ENCODE measurements at regions not wholly inside any gene's neighbourhood (a gene's known extent, or its start where the extent isn't known, plus 50 kb on each side); places are given as distances from the start of the nearest gene placed in this dataset.

GRCh38 chr16:66287416-66287815 lies 79.1 kb upstream of the CDH5 start:
- no peak overlapping the region for H3K27ac ChIP-seq
- no peaks in the 10 kb centered on the region for H3K79me2 ChIP-seq (ENCODE audit: insufficient read depth, low read depth)
- H3K9ac ChIP-seq, result no peak overlapping the region
- no peaks in the 10 kb centered on the region for H3K4me1 ChIP-seq (ENCODE audit: low read depth, poor library complexity, severe bottlenecking)
- H3K27me3 ChIP-seq (ENCODE audit: insufficient read depth, low read depth), result no peaks in the 10 kb centered on the region
- H3K4me3 ChIP-seq (IDR thresholded peaks at IDR 0.05; ENCODE audit: insufficient read depth, low read depth, low read length), result no peak overlapping the region
- no peak overlapping the region for H3K4me2 ChIP-seq
- no peak for TF ChIP-seq CTCF (conservative IDR thresholded peaks at IDR 0.05; ENCODE audit: low read depth, low read length)
- H3K36me3 ChIP-seq (ENCODE audit: insufficient read depth), result no peaks in the 10 kb centered on the region
- no peaks in the 10 kb centered on the region for H4K20me1 ChIP-seq (ENCODE audit: insufficient read depth)
- H2AFZ ChIP-seq (ENCODE audit: low read depth), result no peak overlapping the region

- no peak for TF ChIP-seq CTCF (conservative IDR thresholded peaks at IDR 0.05; ENCODE audit: low read depth, low read length)
- H3K4me3 ChIP-seq (IDR thresholded peaks at IDR 0.05; ENCODE audit: insufficient read depth, low read depth, low read length), result no peak overlapping the region
- no peak overlapping the region for H3K27ac ChIP-seq
- H3K27me3 ChIP-seq (ENCODE audit: insufficient read depth, low read depth), result no peaks in the 10 kb centered on the region
- no peak overlapping the region for H2AFZ ChIP-seq (ENCODE audit: low read depth)
- H3K36me3 ChIP-seq (ENCODE audit: insufficient read depth), result no peaks in the 10 kb centered on the region
- H3K9ac ChIP-seq, result no peak overlapping the region
- no peaks in the 10 kb centered on the region for H3K79me2 ChIP-seq (ENCODE audit: insufficient read depth, low read depth)
- H3K4me1 ChIP-seq (ENCODE audit: low read depth, poor library complexity, severe bottlenecking), result no peaks in the 10 kb centered on the region
- H3K4me2 ChIP-seq, result no peak overlapping the region
- H4K20me1 ChIP-seq (ENCODE audit: insufficient read depth), result no peaks in the 10 kb centered on the region
Observed at GRCh38 chr16:66286527-66286926, 80.0 kb upstream of the CDH5 start.

GRCh38 chr16:66278604-66279262 lies 87.8 kb upstream of the CDH5 start:
- H3K4me1 ChIP-seq (ENCODE audit: low read depth, poor library complexity, severe bottlenecking), result no peaks in the 10 kb centered on the region
- no peak overlapping the region for H3K4me2 ChIP-seq
- H3K79me2 ChIP-seq (ENCODE audit: insufficient read depth, low read depth), result no peaks in the 10 kb centered on the region

GRCh38 chr16:66278111-66278531 lies 88.4 kb upstream of the CDH5 start:
- Histone ChIP-seq H3K4me1 (ENCODE audit: low read depth, poor library complexity, severe bottlenecking) (no peaks in the 10 kb centered on the region), H3K9ac (no peak overlapping the region), H3K27ac (no peak overlapping the region), H3K4me3 (IDR thresholded peaks at IDR 0.05; ENCODE audit: insufficient read depth, low read depth, low read length) (no peak overlapping the region), H3K79me2 (ENCODE audit: insufficient read depth, low read depth) (no peaks in the 10 kb centered on the region), H3K27me3 (ENCODE audit: insufficient read depth, low read depth) (no peaks in the 10 kb centered on the region), H2AFZ (ENCODE audit: low read depth) (no peak overlapping the region), H3K36me3 (ENCODE audit: insufficient read depth) (no peaks in the 10 kb centered on the region), H4K20me1 (ENCODE audit: insufficient read depth) (no peaks in the 10 kb centered on the region), H3K4me2 (no peak overlapping the region)
- TF ChIP-seq CTCF (conservative IDR thresholded peaks at IDR 0.05; ENCODE audit: low read depth, low read length), result no peak

More at GRCh38 chr16:66278604-66279262, 87.8 kb upstream of the CDH5 start:
- no peak for TF ChIP-seq CTCF (conservative IDR thresholded peaks at IDR 0.05; ENCODE audit: low read depth, low read length)
- Histone ChIP-seq H2AFZ (ENCODE audit: low read depth) (no peak overlapping the region), H3K27me3 (ENCODE audit: insufficient read depth, low read depth) (no peaks in the 10 kb centered on the region), H3K27ac (no peak overlapping the region), H3K36me3 (ENCODE audit: insufficient read depth) (no peaks in the 10 kb centered on the region), H4K20me1 (ENCODE audit: insufficient read depth) (no peaks in the 10 kb centered on the region), H3K9ac (no peak overlapping the region), H3K4me3 (IDR thresholded peaks at IDR 0.05; ENCODE audit: insufficient read depth, low read depth, low read length) (no peak overlapping the region)
